HG02588 (cell line): ENCODE measurements at regions not wholly inside any gene's neighbourhood (a gene's known extent, or its start where the extent isn't known, plus 50 kb on each side); places are given as distances from the start of the nearest gene placed in this dataset.

ENCODE experiments used
- ATAC-seq: cut with Tn5 transposase; IDR thresholded peaks from one replicate; pipeline ENCODE4 v1.9.1; 2021; ENCODE audit warnings: mild to moderate bottlenecking, moderate library complexity; ENCODE audit not compliant: unreplicated experiment

DNA sequence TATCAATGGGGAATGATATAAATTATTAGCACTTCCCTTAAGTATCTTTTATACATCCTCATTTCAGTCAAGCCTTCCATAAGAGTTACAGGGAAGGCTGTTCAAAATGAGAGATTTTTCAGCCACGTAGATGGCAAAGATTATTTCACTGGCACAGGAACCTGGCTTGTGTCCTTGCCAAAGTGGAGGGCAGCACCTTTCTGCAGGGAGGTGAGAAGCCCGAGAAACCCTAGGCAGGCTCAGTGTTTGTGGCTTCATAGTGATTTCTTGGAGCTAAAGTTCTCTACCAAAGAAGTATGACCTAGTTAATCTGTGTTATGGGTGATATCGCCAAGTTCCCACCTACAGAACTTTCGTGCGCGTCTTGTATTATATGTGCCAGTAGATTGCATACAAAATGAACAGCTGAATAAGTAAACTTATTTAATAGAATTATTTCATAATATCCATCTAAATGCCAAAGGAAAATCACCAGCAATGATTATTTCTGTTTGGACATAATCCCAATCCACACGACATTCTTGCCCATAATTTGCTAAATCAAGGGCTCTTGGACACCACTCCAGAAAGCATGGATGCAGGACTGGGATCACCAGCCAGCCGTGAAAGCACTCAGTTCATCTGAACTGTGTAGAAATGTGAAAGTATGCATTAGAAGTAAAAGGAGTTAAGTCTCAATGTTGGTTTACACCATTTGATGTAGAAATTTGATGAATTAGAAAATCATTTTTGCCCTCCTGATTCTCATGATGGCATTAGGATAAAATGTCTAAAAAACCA, 150.4 kb upstream of the RNF32 start:
- no peak for ATAC-seq

- ATAC-seq: no peak
Measured at GRCh38 chr7:156487811-156488533, 152.6 kb upstream of the RNF32 start.

GRCh38 chr7:156480671-156481070, 159.9 kb upstream of the RNF32 start:
- ATAC-seq: no peak

GRCh38 chr7:156479596-156479995, 161.0 kb upstream of the RNF32 start:
- ATAC-seq: no peak

GRCh38 chr7:156478486-156478885, 162.1 kb upstream of the RNF32 start:
- ATAC-seq: no peak

- ATAC-seq: no peak
Measured at GRCh38 chr7:156475666-156476065, 164.9 kb upstream of the RNF32 start.

GRCh38 chr7:156475179-156475578, 165.4 kb upstream of the RNF32 start:
- no peak for ATAC-seq

GRCh38 chr7:156474241-156474743, 166.3 kb upstream of the RNF32 start:
- ATAC-seq: no peak

- no peak for ATAC-seq
Measured at GRCh38 chr7:156473476-156474240, 166.9 kb upstream of the RNF32 start.

- ATAC-seq: no peak
Measured at GRCh38 chr7:156472267-156472666, 168.3 kb upstream of the RNF32 start.

- no peak for ATAC-seq
Measured at GRCh38 chr7:156470399-156471320, 169.9 kb upstream of the RNF32 start.

DNA sequence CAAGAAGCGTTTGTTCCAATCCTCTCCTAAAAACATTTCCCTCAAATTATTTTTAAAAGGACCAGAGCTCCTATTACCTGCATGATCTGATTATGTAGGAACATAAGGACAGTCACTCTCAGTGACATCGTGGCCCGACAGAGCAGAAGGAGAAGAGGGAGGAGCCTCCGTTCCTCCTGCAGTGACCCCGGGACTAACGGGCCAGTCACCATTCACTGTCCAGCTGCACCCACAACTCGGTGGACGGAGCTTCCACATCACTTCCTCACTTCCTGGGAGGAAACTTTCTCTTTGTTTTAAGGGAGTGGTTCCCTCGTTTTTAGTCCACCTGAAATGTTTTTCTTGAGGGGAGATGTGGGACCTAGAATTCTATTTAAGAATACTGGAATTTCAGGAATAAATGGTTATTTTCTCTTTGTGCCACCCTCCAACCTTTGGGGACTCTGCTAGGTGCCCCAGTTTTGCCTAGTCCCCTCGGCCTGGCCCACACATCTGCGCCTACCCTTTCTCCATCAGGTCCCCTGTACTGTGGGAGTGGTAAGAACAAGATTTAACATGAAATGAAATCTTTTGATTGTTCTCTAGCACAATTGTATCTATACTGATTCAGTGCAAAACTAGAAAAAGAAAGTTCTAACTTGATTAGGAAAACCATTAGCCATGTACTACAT, 173.5 kb upstream of the RNF32 start:
- no peak for ATAC-seq

- no peak for ATAC-seq
Measured at GRCh38 chr7:156466272-156466671, 174.3 kb upstream of the RNF32 start.

DNA sequence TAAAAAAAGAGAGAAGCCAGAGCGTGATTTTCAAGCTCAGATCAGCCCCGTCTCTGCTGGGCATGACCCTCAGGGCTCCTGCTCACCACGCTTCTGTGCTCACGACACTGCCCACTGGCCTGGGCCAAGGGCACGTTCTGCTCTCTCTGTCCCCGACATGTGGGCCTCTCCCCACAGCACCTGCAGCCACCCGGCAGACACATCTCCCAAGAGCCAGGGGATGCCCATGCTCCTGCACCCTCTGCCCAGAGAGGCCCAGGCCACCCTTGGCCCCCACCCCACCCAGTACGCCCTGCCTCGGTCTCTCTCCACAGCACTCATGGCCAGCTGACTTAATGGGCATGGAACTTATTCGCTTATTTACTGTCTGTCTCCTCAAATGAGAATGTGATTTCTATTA, 175.4 kb upstream of the RNF32 start:
- no peak for ATAC-seq

DNA sequence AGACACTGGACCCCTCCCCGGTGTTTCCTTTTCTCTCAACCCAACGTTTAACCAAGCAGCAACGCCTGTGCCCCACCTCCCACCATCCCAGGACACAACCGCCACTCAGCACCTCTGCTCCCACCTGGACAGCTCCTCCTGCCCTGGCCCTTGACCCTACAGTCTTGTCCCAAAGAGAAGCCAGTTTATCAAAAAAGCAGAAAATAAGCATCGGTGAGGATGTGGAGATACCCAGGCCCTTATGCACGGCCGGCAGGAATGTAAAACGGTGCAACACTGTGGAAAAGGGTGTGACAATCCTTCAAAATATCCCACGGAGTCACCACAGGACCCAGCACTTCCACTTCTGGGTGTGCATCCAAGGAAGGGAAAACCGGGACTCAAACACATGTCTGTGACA, 176.2 kb upstream of the RNF32 start:
- ATAC-seq: no peak

DNA sequence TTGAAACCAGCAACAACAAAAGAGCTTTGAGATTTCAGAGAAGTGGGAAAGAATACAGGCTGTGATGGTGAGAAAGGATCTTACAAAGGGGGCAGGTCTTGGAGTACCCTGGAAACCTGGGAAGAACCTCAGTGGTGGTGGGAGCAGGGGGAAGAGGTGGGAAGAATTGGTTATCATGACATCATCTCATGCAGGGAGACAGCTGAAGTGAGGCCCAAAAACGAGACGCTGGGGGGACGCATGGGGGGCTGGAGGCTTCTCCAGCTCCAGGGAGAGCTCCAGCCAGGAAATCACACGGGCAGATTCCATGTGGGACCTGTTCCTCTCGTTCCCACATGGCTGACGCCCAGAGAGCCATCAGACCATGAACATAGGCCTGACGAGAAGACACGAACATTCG, 177.3 kb upstream of the RNF32 start:
- ATAC-seq: no peak

DNA sequence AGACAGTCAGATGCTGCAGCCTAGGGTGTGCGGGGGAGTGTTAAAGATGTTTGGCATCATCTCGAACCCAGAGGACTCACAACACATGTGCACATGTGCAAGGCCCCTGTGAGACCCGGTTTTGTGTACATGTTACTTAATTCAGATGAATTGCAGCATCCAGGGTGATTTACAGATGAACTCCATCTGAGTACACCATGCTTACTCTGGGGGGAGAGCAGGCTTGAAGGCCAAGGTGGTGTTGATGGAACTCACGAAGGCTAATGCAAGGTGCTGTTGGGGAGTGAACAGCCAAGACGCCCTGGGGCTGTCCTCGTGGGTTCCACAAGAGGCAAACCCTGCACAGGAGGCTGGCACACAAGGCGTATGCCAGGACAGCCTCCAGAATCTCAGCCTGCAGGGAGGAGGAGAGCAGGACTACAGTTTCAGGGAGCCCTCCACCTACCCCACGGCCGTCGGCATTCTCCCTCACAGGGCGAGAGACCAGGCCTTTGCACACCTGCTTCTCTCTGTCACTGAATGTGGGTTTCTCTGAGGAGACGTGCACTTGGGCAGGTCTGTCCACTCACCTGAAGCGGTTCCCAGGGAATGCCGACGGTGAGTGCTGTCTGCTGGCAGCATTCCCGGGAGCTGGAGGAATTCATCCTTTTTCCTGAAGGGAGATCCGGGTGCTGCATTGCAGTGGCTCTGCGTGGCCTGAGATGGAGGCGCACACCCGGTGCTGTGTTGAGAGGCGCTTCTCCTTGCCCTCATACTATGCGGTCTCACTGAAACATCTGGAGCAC, 178.5 kb upstream of the RNF32 start:
- no peak for ATAC-seq

GRCh38 chr7:156460858-156461627, 179.5 kb upstream of the RNF32 start:
- no peak for ATAC-seq
